IgD-negative memory B cell (primary cell): ENCODE measurements at regions not wholly inside any gene's neighbourhood (a gene's known extent, or its start where the extent isn't known, plus 50 kb on each side); places are given as distances from the start of the nearest gene placed in this dataset.

Experiments
- H3K27ac Mint-ChIP-seq, 3 donors: one replicate each; pipeline ENCODE4 v1.8.0; 2020 to 2022; ENCODE audit warnings: mild to moderate bottlenecking in 3 of 3, mixed read lengths in 3 of 3, moderate library complexity in 1 of 3
- H3K27me3 Mint-ChIP-seq: one replicate; pipeline ENCODE4 v1.8.0; 2021; ENCODE audit warnings: mixed read lengths
- H3K36me3 Mint-ChIP-seq: one replicate; pipeline ENCODE4 v1.8.0; 2020; ENCODE audit warnings: mild to moderate bottlenecking, mixed read lengths
- H3K4me1 Mint-ChIP-seq, 3 donors: one replicate each; pipeline ENCODE4 v1.8.0; 2020 to 2022; ENCODE audit warnings: mixed read lengths in 3 of 3, mild to moderate bottlenecking in 1 of 3
- H3K4me3 Mint-ChIP-seq, 4 donors: one replicate each; pipeline ENCODE4 v1.8.0; 2020 to 2022; ENCODE audit warnings: mild to moderate bottlenecking in 4 of 4, mixed read lengths in 4 of 4, moderate library complexity in 3 of 4
- H3K9me3 Mint-ChIP-seq, 3 donors: one replicate each; pipeline ENCODE4 v1.8.0; 2020 to 2021; ENCODE audit warnings: mixed read lengths in 3 of 3, mild to moderate bottlenecking in 1 of 3

DNA sequence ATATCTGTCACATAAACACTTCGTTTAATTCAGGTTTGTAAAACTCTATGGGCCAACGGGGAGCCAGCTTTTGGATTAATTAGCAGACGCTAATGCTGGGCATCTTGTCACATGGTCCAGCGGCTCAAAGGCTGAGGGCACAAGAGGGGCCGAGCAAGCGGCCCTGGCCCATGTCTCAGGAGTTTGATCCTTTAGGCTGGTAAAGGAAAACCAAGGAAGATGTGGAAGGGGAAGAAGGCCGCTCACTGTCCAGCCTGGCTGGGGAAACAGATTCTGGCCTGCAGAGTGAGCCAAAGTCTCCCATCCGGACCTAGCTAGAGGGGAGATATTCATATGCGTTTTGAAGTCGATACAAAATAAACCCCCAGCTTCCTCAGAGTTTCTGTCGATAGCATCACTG is 248.6 kb upstream of the SIX2 start:
- H3K27me3 Mint-ChIP-seq = peaks cover 8% of the 10 kb centered on the region
- H3K4me3 Mint-ChIP-seq = no peak overlapping the region
- no peaks in the 10 kb centered on the region for H3K36me3 Mint-ChIP-seq
- no peak overlapping the region for H3K27ac Mint-ChIP-seq
- H3K9me3 Mint-ChIP-seq = no peaks in the 10 kb centered on the region
- no peaks in the 10 kb centered on the region for H3K4me1 Mint-ChIP-seq

DNA sequence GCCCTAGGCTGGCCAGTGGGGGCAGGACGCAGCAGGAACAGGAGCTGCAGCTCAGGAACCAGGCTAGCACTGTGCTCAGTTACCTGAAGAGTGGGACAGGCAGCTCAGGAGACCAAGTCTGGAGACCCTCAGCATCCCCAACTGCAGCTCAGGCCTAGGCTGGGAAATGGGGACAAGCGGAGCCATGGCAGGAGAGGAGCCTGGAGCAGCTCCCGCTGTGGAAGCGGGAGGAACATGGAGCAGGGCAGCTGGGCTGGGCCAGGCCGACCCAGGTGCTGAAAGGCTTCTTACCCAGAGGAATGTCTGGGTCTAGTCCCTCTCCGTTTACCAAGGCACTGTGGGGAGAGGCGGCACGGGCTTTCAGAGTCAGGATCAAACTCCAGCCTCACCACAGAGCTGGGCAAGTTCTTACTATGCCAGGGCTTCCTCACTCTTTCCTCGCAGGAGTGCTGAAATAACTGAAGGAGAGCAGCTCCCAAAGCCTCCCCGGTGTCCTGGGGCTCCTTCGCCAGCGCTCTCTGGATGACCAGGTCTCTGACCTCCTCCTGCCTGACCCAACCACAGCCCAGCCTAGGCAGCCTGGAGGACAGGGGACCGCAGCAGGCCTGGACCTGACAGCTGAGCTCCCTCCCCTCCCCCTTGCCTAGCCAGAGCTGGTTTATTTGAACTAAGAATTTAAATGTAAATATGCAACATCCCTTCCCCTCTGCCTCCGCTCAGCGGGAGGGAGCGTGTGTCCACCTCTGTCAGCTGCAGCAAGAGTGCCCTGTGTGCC is 247.8 kb upstream of the SIX2 start:
- no peaks in the 10 kb centered on the region for H3K36me3 Mint-ChIP-seq
- peaks cover 8% of the 10 kb centered on the region for H3K27me3 Mint-ChIP-seq
- no peaks in the 10 kb centered on the region for H3K4me1 Mint-ChIP-seq
- H3K4me3 Mint-ChIP-seq = no peak overlapping the region
- no peaks in the 10 kb centered on the region for H3K9me3 Mint-ChIP-seq
- H3K27ac Mint-ChIP-seq = no peak overlapping the region

DNA sequence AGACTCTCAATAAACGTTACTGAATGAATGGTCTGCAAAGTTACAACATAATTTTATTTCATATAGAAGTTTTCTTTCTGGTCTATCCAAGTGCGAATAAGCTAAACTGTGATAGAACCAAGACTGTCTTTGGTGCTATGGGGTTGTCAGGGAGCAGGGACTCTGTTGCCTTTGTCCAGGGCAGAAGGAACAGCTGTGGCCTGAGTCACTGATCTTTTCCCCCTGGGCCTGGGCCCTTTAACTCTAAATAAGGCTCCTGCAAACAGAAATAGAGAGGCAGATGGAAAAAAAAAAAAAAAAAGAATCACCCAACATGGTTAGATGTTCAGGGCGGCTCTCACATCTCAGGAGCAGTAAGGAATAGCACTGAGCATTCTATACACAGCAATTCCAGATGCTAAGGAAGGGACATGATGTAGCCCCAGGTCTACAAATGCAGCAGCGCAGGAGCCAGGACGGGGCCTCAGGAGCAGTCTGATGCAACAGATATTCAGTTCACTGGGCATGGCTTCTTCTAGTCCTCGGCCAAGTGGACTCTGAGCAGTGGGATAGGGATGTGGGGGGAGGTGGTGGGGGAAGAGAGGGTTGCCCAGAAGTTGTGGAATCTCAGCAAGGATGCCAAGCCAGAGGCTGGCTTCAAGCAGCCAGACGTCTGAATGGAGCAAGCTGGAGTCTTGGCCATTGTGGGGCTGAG is 247.1 kb upstream of the SIX2 start:
- no peaks in the 10 kb centered on the region for H3K4me1 Mint-ChIP-seq
- H3K9me3 Mint-ChIP-seq = peaks cover 0 to 3% (median 0%) of the 10 kb centered on the region in 3 donors
- H3K27ac Mint-ChIP-seq = no peak overlapping the region
- no peaks in the 10 kb centered on the region for H3K36me3 Mint-ChIP-seq
- H3K27me3 Mint-ChIP-seq = peaks cover 8% of the 10 kb centered on the region
- no peak overlapping the region for H3K4me3 Mint-ChIP-seq

DNA sequence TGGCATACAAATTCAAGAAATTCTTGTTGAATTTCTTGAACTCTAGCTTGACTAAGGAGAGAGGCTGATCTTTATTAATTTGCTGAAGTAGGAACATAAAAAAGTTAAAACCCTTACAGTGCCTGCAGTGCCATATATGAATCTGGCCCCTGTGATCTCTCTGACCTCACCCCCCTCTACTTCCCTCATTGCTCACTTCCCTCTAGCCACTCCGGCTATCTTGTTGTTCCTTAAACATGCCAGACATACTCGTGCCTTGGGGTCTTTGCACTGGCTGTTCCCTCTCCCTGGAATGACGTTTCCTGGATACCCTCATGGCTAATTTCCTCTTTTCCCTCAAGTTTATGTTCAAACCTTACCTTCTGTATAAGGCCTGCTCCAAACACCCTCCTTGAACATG is 246.3 kb upstream of the SIX2 start:
- H3K27ac Mint-ChIP-seq = no peak overlapping the region
- H3K36me3 Mint-ChIP-seq = no peaks in the 10 kb centered on the region
- H3K4me1 Mint-ChIP-seq = no peaks in the 10 kb centered on the region
- peaks cover 8% of the 10 kb centered on the region for H3K27me3 Mint-ChIP-seq
- no peak overlapping the region for H3K4me3 Mint-ChIP-seq
- peaks cover 0 to 3% (median 0%) of the 10 kb centered on the region in 3 donors for H3K9me3 Mint-ChIP-seq

DNA sequence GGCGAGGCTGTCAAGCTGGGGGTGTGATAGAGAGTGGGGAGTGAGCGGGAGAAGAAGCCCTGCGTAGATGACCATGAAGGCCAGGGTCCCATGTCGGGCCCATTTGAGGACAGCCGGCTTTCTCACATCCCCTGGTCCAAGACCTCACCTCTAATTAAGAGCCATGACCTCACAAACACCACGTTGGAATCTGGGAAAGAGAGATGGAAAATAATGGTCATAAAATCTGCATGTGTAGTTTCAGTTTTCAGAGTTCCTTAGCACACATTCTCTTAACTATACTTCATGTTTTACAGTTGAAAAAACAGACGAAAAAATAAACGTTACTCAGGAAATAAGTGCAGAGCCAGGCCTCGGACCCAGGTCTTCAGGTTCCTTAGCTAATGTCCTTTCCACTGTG is 244.8 kb upstream of the SIX2 start:
- Mint-ChIP-seq H3K4me3 (no peak overlapping the region), H3K36me3 (peaks cover 2% of the 10 kb centered on the region), H3K4me1 (no peaks in the 10 kb centered on the region), H3K27ac (no peak overlapping the region), H3K27me3 (peaks cover 1% of the 10 kb centered on the region), H3K9me3 (peaks cover 0 to 3% (median 0%) of the 10 kb centered on the region in 3 donors)

DNA sequence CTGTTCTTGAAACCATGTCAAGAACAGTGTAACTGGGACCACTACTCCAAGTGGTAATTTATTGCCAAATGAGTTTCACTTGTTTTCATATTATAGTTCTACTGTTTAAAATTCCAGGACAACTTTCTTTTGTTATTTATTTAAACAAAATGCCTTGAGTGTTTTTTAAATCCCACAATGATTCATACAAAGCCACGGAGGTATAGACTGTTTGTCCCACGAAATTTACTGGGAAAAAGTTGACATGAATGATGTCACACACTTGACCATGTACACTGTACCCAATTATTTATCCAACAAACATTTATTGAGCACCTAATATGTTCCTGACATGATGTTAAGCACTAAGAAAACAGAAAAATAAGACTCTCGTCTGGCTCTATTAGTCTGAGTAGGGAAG is 243.9 kb upstream of the SIX2 start:
- no peak overlapping the region for H3K27ac Mint-ChIP-seq
- no peaks in the 10 kb centered on the region for H3K27me3 Mint-ChIP-seq
- H3K36me3 Mint-ChIP-seq = peaks cover 2% of the 10 kb centered on the region
- no peaks in the 10 kb centered on the region for H3K4me1 Mint-ChIP-seq
- H3K9me3 Mint-ChIP-seq = peaks cover 0 to 3% (median 0%) of the 10 kb centered on the region in 3 donors
- H3K4me3 Mint-ChIP-seq = no peak overlapping the region

DNA sequence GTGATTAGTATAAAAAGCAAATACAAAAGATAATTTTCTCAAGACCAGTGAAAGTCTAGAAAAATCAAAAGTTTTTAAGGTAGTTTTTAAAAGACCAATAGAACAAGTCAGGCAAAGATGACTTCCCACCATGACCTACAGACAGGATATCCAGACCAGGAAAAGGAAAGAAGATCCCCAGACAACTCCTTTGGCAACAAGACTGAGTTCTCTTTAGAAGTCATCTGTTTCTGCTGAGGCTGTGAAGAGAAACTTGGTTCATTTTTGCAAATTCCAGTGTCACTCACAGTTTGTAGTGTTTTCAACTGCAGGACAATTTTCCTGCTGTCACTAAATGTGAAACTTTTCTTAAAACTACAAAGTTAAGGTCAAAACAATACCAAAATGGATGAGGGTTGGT is 240.9 kb upstream of the SIX2 start:
- Mint-ChIP-seq H3K36me3 (peaks cover 2% of the 10 kb centered on the region), H3K27me3 (peaks cover 6% of the 10 kb centered on the region), H3K27ac (no peak overlapping the region), H3K4me3 (no peak overlapping the region), H3K9me3 (peaks cover 0 to 3% (median 0%) of the 10 kb centered on the region in 3 donors), H3K4me1 (no peaks in the 10 kb centered on the region)

DNA sequence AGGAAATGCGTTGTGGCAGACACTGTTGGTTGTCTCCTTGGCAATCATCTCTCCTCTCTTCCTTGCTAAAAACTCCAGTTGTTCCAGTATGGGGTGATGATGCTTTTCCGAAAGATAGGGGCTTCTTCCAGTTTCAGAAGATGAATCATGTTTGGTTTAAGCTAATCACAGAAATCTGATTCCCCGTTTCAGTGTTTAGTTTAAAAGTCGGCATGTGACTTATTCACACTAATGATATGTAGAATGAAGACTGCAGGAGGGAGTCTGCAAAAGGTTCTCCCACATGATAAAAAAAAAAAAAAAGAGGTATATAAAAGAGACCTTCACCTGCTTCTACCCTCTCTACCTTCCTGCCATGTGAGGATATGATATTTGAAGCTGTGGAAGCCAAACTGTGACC is 239.0 kb upstream of the SIX2 start:
- peaks cover 0 to 3% (median 0%) of the 10 kb centered on the region in 3 donors for H3K9me3 Mint-ChIP-seq
- H3K36me3 Mint-ChIP-seq = peaks cover 2% of the 10 kb centered on the region
- no peak overlapping the region for H3K4me3 Mint-ChIP-seq
- no peaks in the 10 kb centered on the region for H3K4me1 Mint-ChIP-seq
- H3K27ac Mint-ChIP-seq = no peak overlapping the region
- peaks cover 9% of the 10 kb centered on the region for H3K27me3 Mint-ChIP-seq

DNA sequence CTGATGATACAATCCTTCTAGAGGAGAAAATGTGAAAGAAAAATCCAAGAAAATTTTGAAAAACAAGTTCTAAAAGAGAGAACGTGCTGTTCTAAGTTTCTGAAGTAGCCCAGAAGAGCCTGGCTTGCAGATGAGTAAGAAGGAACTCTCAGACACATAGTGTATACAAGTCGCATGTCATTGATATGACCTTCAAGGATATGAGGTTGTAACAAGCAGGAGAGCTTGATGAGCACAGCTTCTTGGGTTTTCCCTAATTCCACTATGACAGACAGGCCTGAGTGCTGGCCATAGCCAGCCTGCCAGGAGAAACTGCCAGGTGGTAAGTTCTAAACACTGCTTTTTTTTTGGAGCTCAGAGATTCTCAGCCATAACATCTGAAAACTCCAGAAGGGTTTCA is 235.7 kb upstream of the SIX2 start:
- Mint-ChIP-seq H3K27me3 (peaks cover 18% of the 10 kb centered on the region), H3K9me3 (no peaks in the 10 kb centered on the region), H3K4me3 (no peak overlapping the region), H3K36me3 (peaks cover 2% of the 10 kb centered on the region), H3K27ac (no peak overlapping the region), H3K4me1 (no peaks in the 10 kb centered on the region)

DNA sequence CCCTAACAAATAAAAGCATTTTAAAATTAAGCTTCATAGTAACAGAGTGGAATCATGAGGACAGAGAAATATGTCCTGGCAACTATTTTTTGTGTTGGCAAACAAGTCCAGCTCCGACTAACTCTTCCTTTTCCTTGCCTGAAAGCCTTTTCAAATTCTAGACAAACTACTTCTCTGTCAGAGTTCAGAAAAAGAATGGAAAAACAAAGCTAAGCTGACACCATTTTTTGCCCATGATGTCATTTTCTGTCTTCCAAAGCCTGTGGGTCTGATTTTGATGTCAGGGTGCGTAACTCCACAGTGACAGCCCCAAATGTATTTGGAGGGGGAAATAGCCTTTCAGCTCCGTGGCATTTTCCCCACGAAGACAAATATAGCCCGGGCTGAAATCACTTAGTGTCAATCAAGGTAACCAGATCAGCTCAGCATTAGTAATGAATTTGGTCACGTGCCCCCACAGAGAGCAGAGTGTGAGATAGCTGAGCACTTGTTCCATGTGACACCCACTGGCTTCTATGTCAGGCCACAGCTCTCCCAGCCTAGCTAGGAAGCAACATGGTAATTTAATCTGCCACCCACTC is 233.0 kb upstream of the SIX2 start:
- H3K27me3 Mint-ChIP-seq = peaks cover 28% of the 10 kb centered on the region
- H3K9me3 Mint-ChIP-seq = no peaks in the 10 kb centered on the region
- H3K4me3 Mint-ChIP-seq = no peak overlapping the region
- H3K27ac Mint-ChIP-seq = no peak overlapping the region
- no peaks in the 10 kb centered on the region for H3K36me3 Mint-ChIP-seq
- no peaks in the 10 kb centered on the region for H3K4me1 Mint-ChIP-seq

DNA sequence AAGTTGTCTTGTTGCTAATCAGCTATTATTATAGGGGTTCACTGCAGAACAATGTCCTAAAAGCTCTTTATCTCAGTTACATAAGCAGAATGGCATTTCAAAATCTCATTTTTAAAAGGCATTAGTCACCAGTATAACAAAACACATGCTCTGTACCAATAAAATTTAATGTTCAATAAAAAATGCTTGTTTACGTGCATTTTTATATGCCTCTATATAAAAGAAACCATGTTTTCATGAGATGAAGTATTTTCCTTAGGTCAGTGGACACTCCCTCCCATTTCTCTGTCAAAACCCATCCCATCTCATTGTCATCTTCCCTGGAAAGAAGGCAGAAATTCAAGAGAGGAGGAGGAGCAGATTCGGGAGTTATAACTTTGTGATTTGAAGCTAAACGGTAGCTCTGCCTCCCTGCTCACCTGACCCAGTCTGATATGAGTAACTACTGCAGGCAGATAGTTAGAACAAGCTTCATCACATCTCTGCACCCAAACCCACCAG is 231.9 kb upstream of the SIX2 start:
- no peak overlapping the region for H3K4me3 Mint-ChIP-seq
- no peaks in the 10 kb centered on the region for H3K36me3 Mint-ChIP-seq

DNA sequence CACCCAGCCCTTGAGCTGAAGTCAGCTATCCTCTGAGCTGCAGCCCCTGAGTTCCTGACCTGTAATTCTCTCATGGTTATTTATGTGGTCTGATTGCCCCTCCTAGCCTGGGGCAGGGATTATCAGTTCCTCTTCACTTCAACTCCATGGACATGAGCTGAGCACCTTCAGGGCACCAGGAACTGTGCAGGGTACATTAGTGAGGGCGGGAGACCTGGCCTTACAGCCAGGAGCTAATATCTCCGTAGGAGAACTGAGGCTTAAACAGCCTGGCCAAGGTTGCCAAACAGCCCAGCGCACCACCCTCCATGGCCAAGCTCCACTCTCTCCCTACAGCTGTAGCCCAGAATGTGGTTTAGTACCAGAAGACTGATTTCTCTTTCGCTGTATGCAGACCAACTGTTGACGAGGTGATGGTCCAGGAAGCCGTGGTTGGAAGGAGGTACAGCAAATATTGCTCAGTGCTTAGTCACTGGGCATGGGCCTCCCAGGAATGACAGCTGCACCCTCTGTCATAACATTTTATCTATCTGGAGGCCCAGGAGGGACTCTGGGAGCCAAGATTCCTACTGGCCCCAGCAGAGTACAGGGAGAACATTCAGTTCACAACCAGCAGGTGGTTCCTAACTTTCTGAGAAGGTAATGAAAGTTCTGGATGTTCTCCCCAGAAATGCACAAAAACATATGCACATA is 228.7 kb upstream of the SIX2 start:
- Mint-ChIP-seq H3K27me3 (peaks cover 28% of the 10 kb centered on the region), H3K4me1 (peaks cover 0 to 4% (median 3%) of the 10 kb centered on the region in 3 donors), H3K4me3 (peak overlapping the region in 1 of 4 donors; percentile 20), H3K27ac (no peak overlapping the region), H3K9me3 (no peaks in the 10 kb centered on the region), H3K36me3 (no peaks in the 10 kb centered on the region)

More for the DNA sequence above, 231.9 kb upstream of the SIX2 start:
- no peak overlapping the region for H3K27ac Mint-ChIP-seq
- H3K4me1 Mint-ChIP-seq = peaks cover 0 to 4% (median 3%) of the 10 kb centered on the region in 3 donors
- no peaks in the 10 kb centered on the region for H3K9me3 Mint-ChIP-seq
- peaks cover 28% of the 10 kb centered on the region for H3K27me3 Mint-ChIP-seq

DNA sequence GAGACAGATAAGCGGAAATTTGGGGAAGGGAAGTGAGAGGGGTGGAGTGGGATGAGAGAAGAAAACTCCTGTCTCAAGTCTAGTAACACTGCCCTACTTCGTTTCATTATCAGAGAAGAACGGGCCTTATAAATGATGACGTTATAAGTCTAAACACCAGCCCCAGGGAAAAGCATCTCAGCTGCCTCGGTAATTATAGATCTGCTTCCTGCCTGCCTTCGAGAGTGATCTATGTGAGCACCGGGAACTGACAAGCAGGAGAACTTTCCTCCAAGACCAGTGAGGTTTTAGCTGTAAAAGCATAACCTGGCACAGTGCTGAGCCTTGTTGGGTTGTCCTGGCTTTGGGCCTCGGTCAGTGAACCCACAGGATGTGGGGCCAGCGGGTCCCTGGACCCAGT is 227.9 kb upstream of the SIX2 start:
- Mint-ChIP-seq H3K4me1 (peaks cover 0 to 4% (median 3%) of the 10 kb centered on the region in 3 donors), H3K27me3 (peaks cover 26% of the 10 kb centered on the region), H3K27ac (no peak overlapping the region), H3K36me3 (no peaks in the 10 kb centered on the region), H3K4me3 (no peak overlapping the region), H3K9me3 (no peaks in the 10 kb centered on the region)

DNA sequence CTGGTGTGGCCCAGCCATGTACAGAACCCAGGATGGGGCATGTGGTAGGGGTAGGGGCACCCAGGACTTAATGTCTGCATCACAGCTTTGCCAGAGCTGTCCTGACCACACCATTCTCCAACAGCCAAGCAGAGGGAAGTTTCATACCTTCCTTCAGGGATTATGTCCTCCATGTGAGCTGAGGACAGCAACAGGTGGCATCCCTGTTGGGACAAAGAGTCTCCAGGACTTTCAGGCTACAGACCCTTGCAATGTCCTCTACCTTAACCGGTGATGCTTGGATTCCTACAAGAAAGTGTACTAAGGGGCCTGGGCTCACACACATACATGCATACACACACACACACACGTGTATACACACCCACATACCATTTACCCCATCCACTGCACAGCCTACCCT is 227.0 kb upstream of the SIX2 start:
- Mint-ChIP-seq H3K4me3 (no peak overlapping the region), H3K27me3 (peaks cover 23% of the 10 kb centered on the region), H3K27ac (no peak overlapping the region), H3K36me3 (no peaks in the 10 kb centered on the region), H3K9me3 (peaks cover 0 to 2% (median 0%) of the 10 kb centered on the region in 3 donors), H3K4me1 (peaks cover 0 to 4% (median 3%) of the 10 kb centered on the region in 3 donors)

DNA sequence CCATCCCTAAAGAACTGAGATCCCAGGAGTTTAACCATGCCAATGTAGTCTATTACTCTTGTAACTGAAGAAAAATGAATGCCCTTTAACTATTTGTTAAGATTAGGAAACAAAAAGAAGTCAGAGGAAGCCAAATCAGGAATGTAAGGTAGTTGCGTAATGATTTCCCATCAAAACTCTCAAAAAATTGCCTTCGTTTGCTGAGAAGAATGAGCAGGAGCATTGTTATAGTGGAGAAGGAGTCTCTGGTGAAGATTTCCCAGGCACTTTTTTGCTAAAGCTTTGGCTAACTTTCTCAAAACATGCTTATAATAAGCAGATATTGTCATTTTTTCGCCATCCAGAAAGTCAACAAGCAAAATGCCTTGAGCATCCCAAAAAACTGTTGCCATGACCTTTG is 224.0 kb upstream of the SIX2 start:
- no peak overlapping the region for H3K4me3 Mint-ChIP-seq
- H3K36me3 Mint-ChIP-seq = no peaks in the 10 kb centered on the region
- peaks cover 0 to 2% (median 2%) of the 10 kb centered on the region in 3 donors for H3K9me3 Mint-ChIP-seq
- peaks cover 14% of the 10 kb centered on the region for H3K27me3 Mint-ChIP-seq
- no peak overlapping the region for H3K27ac Mint-ChIP-seq
- peaks cover 0 to 4% (median 3%) of the 10 kb centered on the region in 3 donors for H3K4me1 Mint-ChIP-seq
